Mesenchymal stem cell (in vitro differentiated cells and primary cell): ENCODE measurements at regions not wholly inside any gene's neighbourhood (a gene's known extent, or its start where the extent isn't known, plus 50 kb on each side); places are given as distances from the start of the nearest gene placed in this dataset.

Experiments
- DNase-seq: peaks from one replicate; pipeline ENCODE4 v3.0.0-alpha.2; 2013
- H2AFZ ChIP-seq: one replicate; pipeline ENCODE4 v1.6.1; 2013; ENCODE audit warnings: low read depth, mild to moderate bottlenecking, control low read depth, inconsistent platforms, low read length, moderate library complexity
- H2AK5ac ChIP-seq: 2 replicates; pipeline ENCODE4 v1.6.1; 2013; ENCODE audit warnings: low read length, moderate library complexity, mild to moderate bottlenecking, inconsistent platforms; ENCODE audit not compliant: severe bottlenecking
- H2BK120ac ChIP-seq: one replicate; pipeline ENCODE4 v1.6.1; 2013; ENCODE audit warnings: low read depth, mild to moderate bottlenecking, inconsistent platforms, low read length, moderate library complexity
- H2BK12ac ChIP-seq, 2 experiments: one replicate each; pipeline ENCODE4 v1.6.1; 2013; ENCODE audit warnings: inconsistent platforms in 2 of 2, low read length in 2 of 2, mild to moderate bottlenecking in 2 of 2, moderate library complexity in 2 of 2, control low read depth in 1 of 2
- H2BK15ac ChIP-seq: one replicate; pipeline ENCODE4 v1.6.1; 2013; ENCODE audit warnings: mild to moderate bottlenecking, low read depth, inconsistent platforms; ENCODE audit not compliant: poor library complexity, severe bottlenecking
- H2BK5ac ChIP-seq: 2 replicates; pipeline ENCODE4 v1.6.1; 2013; ENCODE audit warnings: low read depth, mild to moderate bottlenecking, low read length, control low read depth, inconsistent platforms; ENCODE audit not compliant: poor library complexity, severe bottlenecking
- H3K14ac ChIP-seq, 2 experiments: one replicate each; pipeline ENCODE4 v1.6.1; 2013; ENCODE audit warnings: inconsistent platforms in 2 of 2, low read length in 2 of 2, control low read depth in 1 of 2, mild to moderate bottlenecking in 1 of 2, moderate library complexity in 1 of 2
- H3K18ac ChIP-seq, 2 experiments: one replicate each; pipeline ENCODE4 v1.6.1; 2013; ENCODE audit warnings: inconsistent platforms in 2 of 2, low read length in 2 of 2, control low read depth in 1 of 2, low read depth in 1 of 2, mild to moderate bottlenecking in 1 of 2
- H3K23ac ChIP-seq, 2 experiments: one replicate each; pipeline ENCODE4 v1.6.1; 2013; ENCODE audit warnings: inconsistent platforms in 2 of 2, low read length in 2 of 2, mild to moderate bottlenecking in 2 of 2, moderate library complexity in 2 of 2, control low read depth in 1 of 2
- H3K27ac ChIP-seq: 2 replicates; pipeline ENCODE4 v1.5.1; 2013; ENCODE audit warnings: mild to moderate bottlenecking, moderate library complexity, low read length, control low read depth, inconsistent platforms; ENCODE audit not compliant: poor library complexity, severe bottlenecking
- H3K27me3 ChIP-seq, 2 experiments: 2 replicates each; pipeline versions ENCODE4 v1.6.1 to v1.7.0; 2013; ENCODE audit warnings: low read length in 2 of 2, mild to moderate bottlenecking in 2 of 2, moderate library complexity in 2 of 2, control low read depth in 1 of 2, inconsistent platforms in 1 of 2; ENCODE audit not compliant: control insufficient read depth in 1 of 2, insufficient read depth in 1 of 2
- H3K36me3 ChIP-seq, 2 experiments: 2 replicates each; pipeline versions ENCODE4 v1.6.1 to v1.7.0; 2013; ENCODE audit warnings: low read length in 2 of 2, control low read depth in 1 of 2, inconsistent platforms in 1 of 2, low read depth in 1 of 2, mild to moderate bottlenecking in 1 of 2; ENCODE audit not compliant: insufficient read depth in 2 of 2, control insufficient read depth in 1 of 2
- H3K4ac ChIP-seq, 2 experiments: one replicate each; pipeline ENCODE4 v1.6.1; 2013; ENCODE audit warnings: inconsistent platforms in 2 of 2, low read length in 2 of 2, mild to moderate bottlenecking in 2 of 2, moderate library complexity in 2 of 2, control low read depth in 1 of 2, low read depth in 1 of 2
- H3K4me1 ChIP-seq: 2 replicates; pipeline ENCODE4 v1.6.1; 2013; ENCODE audit warnings: low read depth, low read length, control low read depth; ENCODE audit not compliant: control insufficient read depth, insufficient read depth
- H3K4me2 ChIP-seq: 2 replicates; pipeline ENCODE4 v1.6.1; 2013; ENCODE audit warnings: low read length, mild to moderate bottlenecking, inconsistent platforms; ENCODE audit not compliant: poor library complexity, severe bottlenecking
- H3K4me3 ChIP-seq, 2 experiments: 2 replicates each; pipeline versions ENCODE4 v1.5.1 to v1.7.0; 2013; ENCODE audit warnings: low read length in 2 of 2, mild to moderate bottlenecking in 2 of 2, control low read depth in 1 of 2, low read depth in 1 of 2; ENCODE audit not compliant: insufficient read depth in 1 of 2
- H3K79me1 ChIP-seq: replicated peaks from 2 replicates; pipeline ENCODE4 v1.6.1; 2013; ENCODE audit warnings: mild to moderate bottlenecking, control low read depth, low read length, inconsistent platforms; ENCODE audit not compliant: poor library complexity, severe bottlenecking
- H3K9ac ChIP-seq: 2 replicates; pipeline ENCODE4 v1.7.0; 2013; ENCODE audit warnings: mild to moderate bottlenecking, low read length, moderate library complexity
- H3K9me3 ChIP-seq: 2 replicates; pipeline ENCODE4 v1.7.0; 2013; ENCODE audit warnings: mild to moderate bottlenecking, low read length; ENCODE audit not compliant: control insufficient read depth
- H4K8ac ChIP-seq: one replicate; pipeline ENCODE4 v1.6.1; 2013; ENCODE audit warnings: inconsistent platforms, mild to moderate bottlenecking, low read length, moderate library complexity
- H4K91ac ChIP-seq: one replicate; pipeline ENCODE4 v1.6.1; 2013; ENCODE audit warnings: mild to moderate bottlenecking, low read length, inconsistent platforms
- WGBS: methylation state at CpG from one replicate; pipeline ENCODE4 v1.1.7; 2013; ENCODE audit warnings: mixed read lengths; 5-methylcytosine and 5-hydroxymethylcytosine counted together

DNA sequence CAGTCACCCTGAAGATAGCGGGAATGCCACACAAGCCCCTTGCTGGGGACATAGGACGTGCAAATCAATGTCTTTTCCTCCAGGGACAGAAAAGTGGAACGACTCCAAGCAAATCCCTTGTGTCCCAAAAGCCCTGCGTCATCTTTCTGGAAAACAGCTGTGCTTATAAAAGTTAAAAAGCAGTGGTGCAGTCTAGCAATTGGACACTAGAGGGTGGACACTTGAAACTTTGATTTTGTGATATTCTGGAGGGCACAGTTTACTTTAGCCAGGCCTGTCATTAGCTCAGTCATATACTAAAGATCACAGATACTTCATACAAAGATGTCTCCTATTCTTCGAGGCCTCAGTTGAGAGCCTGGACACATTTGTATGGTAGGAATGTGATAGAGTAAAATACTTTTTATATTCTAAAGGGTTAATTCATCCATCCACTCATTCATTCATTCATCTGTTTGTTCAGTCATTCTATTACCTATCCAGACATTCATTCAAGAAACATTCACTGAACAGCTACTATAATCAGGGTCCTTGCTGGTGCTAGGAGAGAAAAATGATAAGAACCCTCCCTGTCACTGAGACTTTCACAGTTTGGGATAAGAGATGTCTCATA, 63.8 kb upstream of the ANKRD34C start:
- Histone ChIP-seq H3K9ac (no peak overlapping the region), H2BK120ac (no peak overlapping the region), H3K79me1 (no peaks in the 10 kb centered on the region), H3K14ac (no peak overlapping the region), H3K4ac (no peak overlapping the region), H2BK5ac (no peak overlapping the region), H2AFZ (no peak overlapping the region), H2BK15ac (no peak overlapping the region), H3K4me2 (no peak overlapping the region), H3K18ac (no peak overlapping the region), H3K36me3 (no peaks in the 10 kb centered on the region), H3K4me1 (no peaks in the 10 kb centered on the region), H2AK5ac (no peak overlapping the region), H3K23ac (no peak overlapping the region), H3K27ac (no peak overlapping the region), H2BK12ac (no peak overlapping the region), H3K4me3 (no peak overlapping the region), H4K91ac (no peak overlapping the region), H3K27me3 (peaks cover 25 to 65% of the 10 kb centered on the region in 2 experiments), H4K8ac (no peak overlapping the region), H3K9me3 (peaks cover 4% of the 10 kb centered on the region)
- peak; percentile 12 for DNase-seq
- WGBS: 45% methylated on average over 4 of the region's 5 CpGs

- no peak for DNase-seq
- Histone ChIP-seq H3K4me2 (no peak overlapping the region), H3K18ac (no peak overlapping the region), H3K36me3 (no peaks in the 10 kb centered on the region), H3K23ac (no peak overlapping the region), H2AK5ac (no peak overlapping the region), H3K4me1 (peaks cover 2% of the 10 kb centered on the region), H3K4me3 (no peak overlapping the region), H3K79me1 (no peaks in the 10 kb centered on the region), H2AFZ (no peak overlapping the region), H3K14ac (no peak overlapping the region), H3K9ac (no peak overlapping the region), H3K4ac (no peak overlapping the region), H3K27ac (no peak overlapping the region), H3K9me3 (peaks cover 4% of the 10 kb centered on the region), H4K8ac (no peak overlapping the region), H2BK5ac (no peak overlapping the region), H2BK12ac (no peak overlapping the region), H3K27me3 (peaks cover 50 to 73% of the 10 kb centered on the region in 2 experiments), H2BK15ac (no peak overlapping the region), H4K91ac (no peak overlapping the region), H2BK120ac (no peak overlapping the region)
- WGBS: 39% methylated on average over 3 of the region's 3 CpGs
These were observed 68.9 kb upstream of the ANKRD34C start for GRCh38 chr15:79213650-79214049.

GRCh38 chr15:79212589-79213157, 69.8 kb upstream of the ANKRD34C start:
- Histone ChIP-seq H2AFZ (no peak overlapping the region), H3K18ac (no peak overlapping the region), H3K27ac (no peak overlapping the region), H2BK12ac (no peak overlapping the region), H3K14ac (no peak overlapping the region), H3K9me3 (peaks cover 4% of the 10 kb centered on the region), H4K91ac (no peak overlapping the region), H3K4me2 (no peak overlapping the region), H2BK5ac (no peak overlapping the region), H3K36me3 (no peaks in the 10 kb centered on the region), H3K4ac (no peak overlapping the region), H3K79me1 (no peaks in the 10 kb centered on the region), H3K27me3 (peaks cover 59 to 81% of the 10 kb centered on the region in 2 experiments), H4K8ac (no peak overlapping the region), H2BK15ac (no peak overlapping the region), H3K4me1 (peaks cover 2% of the 10 kb centered on the region), H3K23ac (no peak overlapping the region), H2BK120ac (no peak overlapping the region), H3K9ac (no peak overlapping the region), H2AK5ac (no peak overlapping the region), H3K4me3 (peak overlapping the region in 1 of 2 experiments; percentile 33)
- no peak for DNase-seq
- 65% methylated on average over 11 of the region's 11 CpGs for WGBS

- DNase-seq: no peak
- no peak overlapping the region for H2BK15ac ChIP-seq
- no peaks in the 10 kb centered on the region for H3K79me1 ChIP-seq
- H3K27ac ChIP-seq: no peak overlapping the region
- H3K14ac ChIP-seq: no peak overlapping the region
- no peaks in the 10 kb centered on the region for H3K36me3 ChIP-seq
- H3K18ac ChIP-seq: no peak overlapping the region
- no peak overlapping the region for H4K91ac ChIP-seq
- no peak overlapping the region for H2BK5ac ChIP-seq
- no peak overlapping the region for H3K9ac ChIP-seq
- H3K4me2 ChIP-seq: no peak overlapping the region
- no peak overlapping the region for H2BK12ac ChIP-seq
- H3K9me3 ChIP-seq: no peaks in the 10 kb centered on the region
- no peak overlapping the region for H3K4me3 ChIP-seq
- H2BK120ac ChIP-seq: no peak overlapping the region
- no peak overlapping the region for H3K4ac ChIP-seq
- peaks cover 2% of the 10 kb centered on the region for H3K4me1 ChIP-seq
- WGBS: no CpG with 5 or more reads among the region's 1 CpG
- H2AFZ ChIP-seq: no peak overlapping the region
- H3K27me3 ChIP-seq: peaks cover 64 to 77% of the 10 kb centered on the region in 2 experiments
- H4K8ac ChIP-seq: no peak overlapping the region
- no peak overlapping the region for H2AK5ac ChIP-seq
- no peak overlapping the region for H3K23ac ChIP-seq
These were observed 71.0 kb upstream of the ANKRD34C start for GRCh38 chr15:79211481-79211880.
